Lung (tissue), 11 donors: ENCODE measurements at regions not wholly inside any gene's neighbourhood (a gene's known extent, or its start where the extent isn't known, plus 50 kb on each side); places are given as distances from the start of the nearest gene placed in this dataset.

Experiments used
- ATAC-seq: fragments of 200-7000 bp; cut with Tn5 transposase; one replicate; pipeline ENCODE4 v1.9.1; 2020; ENCODE audit warnings: moderate number of reproducible peaks; ENCODE audit not compliant: insufficient read depth, low FRiP score
- DNase-seq, 3 donors: peaks; one replicate each; pipeline ENCODE4 v3.0.0-alpha.2; 2013 to 2017
- H3K27ac ChIP-seq, 2 donors: one replicate each; pipeline ENCODE4 v1.5.1; 2013; ENCODE audit warnings: mild to moderate bottlenecking in 2 of 2, moderate library complexity in 2 of 2, control low read depth in 1 of 2, inconsistent platforms in 1 of 2, low read depth in 1 of 2, low read length in 1 of 2
- H3K27me3 ChIP-seq, 3 donors: one replicate each; pipeline ENCODE4 v1.5.1; 2013; ENCODE audit warnings: low read length in 2 of 3; ENCODE audit not compliant: control insufficient read depth in 3 of 3, insufficient read depth in 3 of 3
- H3K36me3 ChIP-seq, 4 donors: one replicate each; pipeline ENCODE4 v1.5.1; 2013; ENCODE audit warnings: low read length in 4 of 4, mild to moderate bottlenecking in 1 of 4, moderate library complexity in 1 of 4; ENCODE audit not compliant: control insufficient read depth in 4 of 4, insufficient read depth in 4 of 4
- H3K4me1 ChIP-seq, 5 donors: one replicate each; pipeline ENCODE4 v1.5.1; 2013; ENCODE audit warnings: low read length in 5 of 5, mild to moderate bottlenecking in 2 of 5, moderate library complexity in 1 of 5; ENCODE audit not compliant: control insufficient read depth in 5 of 5, insufficient read depth in 5 of 5
- H3K4me3 ChIP-seq: one replicate; pipeline ENCODE4 v1.5.1; 2013; ENCODE audit warnings: mild to moderate bottlenecking, control low read depth, moderate library complexity
- H3K9ac ChIP-seq, 2 donors: one replicate each; pipeline ENCODE4 v1.5.1; 2013; ENCODE audit warnings: low read length in 2 of 2, control low read depth in 1 of 2; ENCODE audit not compliant: insufficient read depth in 1 of 2
- H3K9me3 ChIP-seq, 4 donors: one replicate each; pipeline ENCODE4 v1.5.1; 2013; ENCODE audit warnings: low read length in 3 of 4, mild to moderate bottlenecking in 1 of 4, moderate library complexity in 1 of 4; ENCODE audit not compliant: control insufficient read depth in 4 of 4, insufficient read depth in 3 of 4
- CTCF ChIP-seq: IDR thresholded peaks from 2 replicates; pipeline ENCODE4 v1.5.1; 2012; ENCODE audit warnings: mild to moderate bottlenecking; ENCODE audit errors: control extremely low read depth, extremely low read depth
- WGBS, 2 donors: extraction: QIAGEN DNeasy Blood & Tissue Kit; methylation state at CpG; one replicate each; pipeline ENCODE4 v1.1.7; 2013; 5-methylcytosine and 5-hydroxymethylcytosine counted together
- donor health status: control.
- donor health status: control.
- donor health status: Bipolar disorder and iron deficiency.
- donor health status: healthy.
- donor health status: DM: yes; HTN: yes; CAD: no.

DNA sequence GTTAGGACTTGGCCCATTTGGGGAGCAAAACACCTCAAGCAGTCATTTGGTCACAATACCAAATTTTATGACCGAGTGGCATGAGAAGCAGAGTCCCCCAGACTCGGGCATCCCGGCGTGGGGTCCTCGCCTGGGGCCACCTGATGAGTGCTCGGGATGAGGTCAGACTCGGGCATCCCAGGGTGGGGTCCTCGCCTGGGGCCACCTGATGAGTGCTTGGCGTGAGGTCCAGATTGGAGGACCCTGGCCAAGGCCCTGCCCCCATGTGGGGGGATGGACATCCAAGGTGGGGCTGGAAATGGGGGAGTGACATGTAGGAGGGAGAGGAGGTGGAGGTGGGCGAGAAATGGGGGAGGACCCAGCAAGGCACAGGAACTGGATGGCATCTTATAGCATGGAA, 56.1 kb upstream of the CST7 start:
- TF ChIP-seq CTCF: no peak
- Histone ChIP-seq H3K27me3 (no peaks in the 10 kb centered on the region), H3K4me1 (no peaks in the 10 kb centered on the region), H3K4me3 (no peak overlapping the region), H3K36me3 (no peaks in the 10 kb centered on the region), H3K27ac (no peak overlapping the region), H3K9ac (no peak overlapping the region), H3K9me3 (no peaks in the 10 kb centered on the region)
- WGBS, 2 donors: 88 to 95% methylated on average over 10 of the region's 10 CpGs
- ATAC-seq: no peak
- DNase-seq: no peak

- no peak for TF ChIP-seq CTCF
- H3K9me3 ChIP-seq: peaks cover 0 to 7% (median 4%) of the 10 kb centered on the region in 4 donors
- no peak overlapping the region for H3K9ac ChIP-seq
- H3K36me3 ChIP-seq: no peaks in the 10 kb centered on the region
- no peak overlapping the region for H3K4me3 ChIP-seq
- no peak for DNase-seq
- no peaks in the 10 kb centered on the region for H3K27me3 ChIP-seq
- no peak overlapping the region for H3K27ac ChIP-seq
- WGBS, 2 donors: 67 to 87% methylated on average over 4 of the region's 4 CpGs
- no peak for ATAC-seq
- no peaks in the 10 kb centered on the region for H3K4me1 ChIP-seq
Observed at GRCh38 chr20:24894488-24894887, 54.6 kb upstream of the CST7 start.

DNA sequence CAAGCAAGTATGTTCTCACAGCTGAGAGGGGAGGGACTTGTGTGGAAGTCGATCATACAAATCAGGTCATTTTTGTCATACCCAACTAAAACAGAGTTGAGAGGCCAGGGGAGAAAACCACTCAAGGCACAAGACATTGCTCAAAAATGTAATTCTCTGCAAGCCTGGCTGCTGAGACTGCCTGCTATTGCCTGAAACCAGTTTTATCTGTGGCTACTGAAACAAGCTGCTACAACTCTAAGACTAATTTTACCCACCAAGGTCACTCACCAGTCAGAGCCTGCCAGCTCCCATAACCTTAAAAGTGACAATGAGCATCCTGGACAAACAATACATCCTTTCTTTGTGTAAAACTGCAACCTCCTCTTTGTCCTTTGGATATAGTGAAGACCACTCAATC, 54.1 kb upstream of the CST7 start:
- TF ChIP-seq CTCF: no peak
- Histone ChIP-seq H3K27ac (no peak overlapping the region), H3K9ac (no peak overlapping the region), H3K9me3 (peaks cover 0 to 10% (median 4%) of the 10 kb centered on the region in 4 donors), H3K4me3 (no peak overlapping the region), H3K36me3 (no peaks in the 10 kb centered on the region), H3K27me3 (no peaks in the 10 kb centered on the region), H3K4me1 (no peaks in the 10 kb centered on the region)
- DNase-seq (no peak), ATAC-seq (no peak)
- 82 to 97% methylated on average over 1 of the region's 1 CpG for WGBS, 2 donors

GRCh38 chr20:24895431-24895830, 53.6 kb upstream of the CST7 start:
- H3K36me3 ChIP-seq: no peaks in the 10 kb centered on the region
- H3K4me3 ChIP-seq: no peak overlapping the region
- WGBS, 2 donors: 33 to 70% methylated on average over 7 of the region's 7 CpGs
- ATAC-seq (no peak), DNase-seq (no peak)
- H3K9me3 ChIP-seq: peaks cover 0 to 15% (median 4%) of the 10 kb centered on the region in 4 donors
- H3K4me1 ChIP-seq: no peaks in the 10 kb centered on the region
- no peak overlapping the region for H3K9ac ChIP-seq
- H3K27me3 ChIP-seq: no peaks in the 10 kb centered on the region
- no peak overlapping the region for H3K27ac ChIP-seq
- no peak for TF ChIP-seq CTCF
